ENCODE measurements at regions not wholly inside any gene's neighbourhood (a gene's known extent, or its start where the extent isn't known, plus 50 kb on each side); places are given as distances from the start of the nearest gene placed in this dataset.

- H3K4me3 ChIP-seq (ENCODE audit: control insufficient read depth, low read depth, low read length), result no peak overlapping the region
- TF ChIP-seq, protein P1, sequence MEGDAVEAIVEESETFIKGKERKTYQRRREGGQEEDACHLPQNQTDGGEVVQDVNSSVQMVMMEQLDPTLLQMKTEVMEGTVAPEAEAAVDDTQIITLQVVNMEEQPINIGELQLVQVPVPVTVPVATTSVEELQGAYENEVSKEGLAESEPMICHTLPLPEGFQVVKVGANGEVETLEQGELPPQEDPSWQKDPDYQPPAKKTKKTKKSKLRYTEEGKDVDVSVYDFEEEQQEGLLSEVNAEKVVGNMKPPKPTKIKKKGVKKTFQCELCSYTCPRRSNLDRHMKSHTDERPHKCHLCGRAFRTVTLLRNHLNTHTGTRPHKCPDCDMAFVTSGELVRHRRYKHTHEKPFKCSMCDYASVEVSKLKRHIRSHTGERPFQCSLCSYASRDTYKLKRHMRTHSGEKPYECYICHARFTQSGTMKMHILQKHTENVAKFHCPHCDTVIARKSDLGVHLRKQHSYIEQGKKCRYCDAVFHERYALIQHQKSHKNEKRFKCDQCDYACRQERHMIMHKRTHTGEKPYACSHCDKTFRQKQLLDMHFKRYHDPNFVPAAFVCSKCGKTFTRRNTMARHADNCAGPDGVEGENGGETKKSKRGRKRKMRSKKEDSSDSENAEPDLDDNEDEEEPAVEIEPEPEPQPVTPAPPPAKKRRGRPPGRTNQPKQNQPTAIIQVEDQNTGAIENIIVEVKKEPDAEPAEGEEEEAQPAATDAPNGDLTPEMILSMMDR (conservative IDR thresholded peaks at IDR 0.05; ENCODE audit: control insufficient read depth, insufficient read depth, low read depth, low read length), result no peak
- DNase-seq (ENCODE audit: low read depth), result no peak
These were observed 474.2 kb upstream of the FANCL start for GRCh38 chr2:58715344-58715743.

GRCh38 chr2:58714238-58714637, 473.1 kb upstream of the FANCL start:
- no peak for DNase-seq (ENCODE audit: low read depth)
- TF ChIP-seq, protein P1 (conservative IDR thresholded peaks at IDR 0.05; ENCODE audit: control insufficient read depth, insufficient read depth, low read depth, low read length), result no peak
- H3K4me3 ChIP-seq (ENCODE audit: control insufficient read depth, low read depth, low read length), result no peak overlapping the region

GRCh38 chr2:58710795-58711279, 469.7 kb upstream of the FANCL start:
- H3K4me3 ChIP-seq (ENCODE audit: control insufficient read depth, low read depth, low read length), result no peak overlapping the region
- DNase-seq (ENCODE audit: low read depth), result peak; percentile 15
- TF ChIP-seq, protein P1 (conservative IDR thresholded peaks at IDR 0.05; ENCODE audit: control insufficient read depth, insufficient read depth, low read depth, low read length), result no peak

GRCh38 chr2:58709687-58710354, 468.7 kb upstream of the FANCL start:
- no peak for DNase-seq (ENCODE audit: low read depth)
- no peak overlapping the region for H3K4me3 ChIP-seq (ENCODE audit: control insufficient read depth, low read depth, low read length)
- TF ChIP-seq, protein P1 (conservative IDR thresholded peaks at IDR 0.05; ENCODE audit: control insufficient read depth, insufficient read depth, low read depth, low read length), result no peak

DNA sequence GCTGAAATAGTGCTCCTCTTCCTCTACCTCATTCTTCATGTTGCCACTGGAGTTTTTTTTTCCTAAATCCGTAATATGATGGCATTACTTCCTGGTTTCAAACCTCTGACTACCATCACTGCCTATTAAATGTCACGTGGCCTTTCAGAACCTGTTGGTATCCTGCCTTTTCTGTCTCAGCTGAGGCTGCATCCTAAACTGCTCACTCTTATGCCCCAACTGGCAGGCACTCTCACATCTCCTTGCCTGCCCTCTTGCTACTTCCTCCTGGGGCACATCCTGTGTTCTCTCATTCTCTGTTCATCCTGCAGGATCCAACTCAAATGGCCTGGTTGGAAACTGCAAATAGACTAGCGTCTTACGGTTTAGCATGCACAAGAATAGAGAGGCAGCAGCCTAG, 468.1 kb upstream of the FANCL start:
- no peak overlapping the region for H3K4me3 ChIP-seq (ENCODE audit: control insufficient read depth, low read depth, low read length)

DNA sequence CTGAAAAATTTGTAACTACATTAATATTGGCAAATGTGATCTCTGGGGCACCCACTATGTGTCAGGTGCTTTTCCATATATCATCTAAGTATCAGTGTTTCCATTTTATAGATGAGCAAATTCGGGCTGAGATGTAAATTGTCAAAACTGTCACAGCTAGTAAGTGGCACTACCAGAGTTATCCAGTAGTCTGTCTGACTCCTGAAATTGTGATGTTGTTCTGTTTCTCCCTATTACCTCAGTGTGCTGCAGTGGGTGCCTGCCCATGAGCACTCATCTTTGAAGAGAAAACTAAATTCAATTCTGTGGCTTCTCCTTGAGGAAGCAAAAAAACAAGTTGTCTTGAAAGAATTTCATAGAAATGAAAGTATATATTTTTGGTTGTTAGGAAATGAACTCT, 467.4 kb upstream of the FANCL start:
- TF ChIP-seq, protein P1 (conservative IDR thresholded peaks at IDR 0.05; ENCODE audit: control insufficient read depth, insufficient read depth, low read depth, low read length), result no peak
- no peak for DNase-seq (ENCODE audit: low read depth)
- no peak overlapping the region for H3K4me3 ChIP-seq (ENCODE audit: control insufficient read depth, low read depth, low read length)

More for the DNA sequence above, 468.1 kb upstream of the FANCL start:
- no peak for DNase-seq (ENCODE audit: low read depth)
- TF ChIP-seq, protein P1 (conservative IDR thresholded peaks at IDR 0.05; ENCODE audit: control insufficient read depth, insufficient read depth, low read depth, low read length), result no peak
